HepG2 (cell line): ENCODE measurements at regions not wholly inside any gene's neighbourhood (a gene's known extent, or its start where the extent isn't known, plus 50 kb on each side); places are given as distances from the start of the nearest gene placed in this dataset.

Experiments
- ATAC-seq: fragments of 200-7000 bp; cut with Tn5 transposase; 3 replicates; pipeline ENCODE4 v1.9.1; 2020; ENCODE audit warnings: mild to moderate bottlenecking, moderate library complexity
- BruUV-seq: library from RNA; stranded (reverse); fragments of 400-500 nt; replicated peaks from 2 replicates; lab custom pipeline; 2021; lab: Mats Ljungman, UMichigan
- CTCF ChIA-PET: fragments of 300-600 bp; formaldehyde crosslinking; extraction: SDS; loops from one replicate; lab custom pipeline; 2021; ENCODE audit warnings: low total read pairs, inconsistent platforms, low intra/inter-chr PET ratio; lab: Yijun Ruan, JAX
- POLR2A ChIA-PET: fragments of 350-600 bp; sonication (Branson Sonifier 250); formaldehyde crosslinking; loops from one replicate; lab custom pipeline; 2020; ENCODE audit warnings: antibody characterized with exemption, inconsistent platforms; lab: Yijun Ruan, JAX
- DNase-seq: peaks from one replicate; pipeline ENCODE4 v3.0.0-alpha.2; 2015; ENCODE audit warnings: low spot score
- FAIRE-seq: peaks from 3 replicates; lab custom pipeline; 2011; peaks lifted over from hg19 to GRCh38; lab: Jason Lieb, UNC
- H2AFZ ChIP-seq: one replicate; pipeline ENCODE4 v1.6.1; 2011; ENCODE audit warnings: low read length, inconsistent platforms
- H3K27ac ChIP-seq: fragments of 300-600 bp; 3 replicates; pipeline ENCODE4 v1.8.0; 2011; ENCODE audit warnings: mixed run types, mild to moderate bottlenecking, mixed read lengths, low read length, inconsistent platforms; ENCODE audit not compliant: insufficient read depth; ENCODE audit errors: extremely low read length
- H3K27me3 ChIP-seq, 2 experiments: fragments of 200-600 bp in 1 of 2; 2 replicates in 1 of 2; 3 replicates in 1 of 2; pipeline versions ENCODE4 v1.6.0 to v1.8.0; 2011; ENCODE audit warnings: low read length in 2 of 2, mild to moderate bottlenecking in 2 of 2, moderate library complexity in 2 of 2, inconsistent platforms in 1 of 2; ENCODE audit not compliant: insufficient read depth in 2 of 2, control insufficient read depth in 1 of 2
- H3K36me3 ChIP-seq, 2 experiments: fragments of 200-600 bp in 1 of 2; replicated peaks in 1 of 2; 2 replicates in 1 of 2; 3 replicates in 1 of 2; pipeline versions ENCODE4 v1.5.1 to v1.8.0; 2011; ENCODE audit warnings: low read length in 2 of 2, inconsistent platforms in 1 of 2; ENCODE audit not compliant: insufficient read depth in 2 of 2, control insufficient read depth in 1 of 2
- H3K4me1 ChIP-seq: 2 replicates; pipeline ENCODE4 v1.5.1; 2012; ENCODE audit warnings: low read length, inconsistent platforms; ENCODE audit not compliant: insufficient read depth
- H3K4me2 ChIP-seq: 2 replicates; pipeline ENCODE4 v1.6.0; 2011; ENCODE audit warnings: low read depth, low read length, inconsistent platforms
- H3K4me3 ChIP-seq, 3 experiments: fragments of 200-600 bp in 1 of 3; sonication (generic), shearing (Covaris generic) in 1 of 3; replicated peaks in 1 of 3; 2 replicates each; pipeline ENCODE4 v1.5.1; 2011 to 2016; ENCODE audit warnings: low read length in 3 of 3, inconsistent platforms in 2 of 3, low read depth in 2 of 3, mild to moderate bottlenecking in 2 of 3, control low read depth in 1 of 3, mixed read lengths in 1 of 3; ENCODE audit not compliant: insufficient read depth in 1 of 3
- H3K79me2 ChIP-seq: one replicate; pipeline ENCODE4 v1.6.1; 2011; ENCODE audit warnings: low read length, inconsistent platforms; ENCODE audit not compliant: insufficient read depth
- H3K9ac ChIP-seq: 2 replicates; pipeline ENCODE4 v1.6.0; 2011; ENCODE audit warnings: mild to moderate bottlenecking, low read depth, low read length, inconsistent platforms; ENCODE audit not compliant: insufficient read depth
- H3K9me3 ChIP-seq: 2 replicates; pipeline ENCODE4 v1.5.1; 2012; ENCODE audit warnings: mild to moderate bottlenecking, low read length
- H4K20me1 ChIP-seq: 2 replicates; pipeline ENCODE4 v1.6.0; 2011; ENCODE audit warnings: inconsistent platforms, mild to moderate bottlenecking, low read length, moderate library complexity; ENCODE audit not compliant: insufficient read depth
- ARNT ChIP-seq: fragments of 450-650 bp; IDR thresholded peaks from 2 replicates; pipeline ENCODE4 v1.6.1; 2017
- FOXP1 ChIP-seq, 2 experiments: fragments of 450-650 bp in 1 of 2; IDR thresholded peaks; 2 replicates each; pipeline ENCODE4 v1.6.1; 2017 to 2018; ENCODE audit warnings: antibody characterized with exemption in 1 of 2
- MED1 ChIP-seq: sonication (generic); formaldehyde crosslinking; IDR thresholded peaks from 2 replicates; pipeline ENCODE4 v1.4.0; 2020; ENCODE audit warnings: missing genetic modification reagents
- MED13 ChIP-seq: sonication (generic); formaldehyde crosslinking; IDR thresholded peaks from 2 replicates; pipeline ENCODE4 v1.5.0; 2020; ENCODE audit warnings: missing genetic modification reagents
- PCBP2 ChIP-seq: fragments of 200-400 bp; formaldehyde crosslinking; optimal IDR thresholded peaks from 2 replicates; pipeline ENCODE3; 2018; ENCODE audit warnings: low read length, low read depth; ENCODE audit not compliant: poor library complexity, severe bottlenecking
- SRSF1 ChIP-seq: fragments of 200-400 bp; formaldehyde crosslinking; optimal IDR thresholded peaks from 2 replicates; pipeline ENCODE3; 2017; ENCODE audit warnings: mild to moderate bottlenecking, low read depth, low read length, moderate library complexity
- ZIK1 ChIP-seq: sonication (generic); formaldehyde crosslinking; IDR thresholded peaks from 2 replicates; pipeline ENCODE4 v1.5.0; 2020; ENCODE audit warnings: mild to moderate bottlenecking, low read depth, missing genetic modification reagents, borderline replicate concordance
- ZNF451 ChIP-seq: sonication (generic); formaldehyde crosslinking; IDR thresholded peaks from 2 replicates; pipeline ENCODE4 v1.5.0; 2020; ENCODE audit warnings: mild to moderate bottlenecking, missing genetic modification reagents
- ZNF468 ChIP-seq: sonication (generic); formaldehyde crosslinking; IDR thresholded peaks from 2 replicates; pipeline ENCODE4 v1.8.0; 2022; ENCODE audit warnings: mild to moderate bottlenecking, moderate library complexity, missing genetic modification reagents
- ZNF839 ChIP-seq: sonication (generic); formaldehyde crosslinking; IDR thresholded peaks from 2 replicates; pipeline ENCODE4 v1.4.0; 2020; ENCODE audit warnings: missing genetic modification reagents, mild to moderate bottlenecking, borderline replicate concordance
- ZNF850 ChIP-seq: sonication (generic); formaldehyde crosslinking; conservative IDR thresholded peaks from 2 replicates; pipeline ENCODE4 v1.9.0; 2021; ENCODE audit warnings: mild to moderate bottlenecking, missing genetic modification reagents
- WGBS: methylation state at CpG from one replicate; pipeline ENCODE4 v1.1.6; 2017; ENCODE audit warnings: low lambda C conversion rate; 5-methylcytosine and 5-hydroxymethylcytosine counted together
- in situ Hi-C: cut with HindIII; loops from 2 replicates; pipeline ENCODE4 v1.10.0; 2017; ENCODE audit warnings: low pct_unique_long_range_greater_than_20kb; ENCODE audit not compliant: extremely low pct_ligation_motif_present
- intact Hi-C: fragments of 100-400 bp; cut with micrococcal nuclease; formaldehyde crosslinking; loops from one replicate; pipeline ENCODE4 v1.10.0; 2022; ENCODE audit not compliant: unreplicated experiment
- TF ChIP-seq, protein P1 (sequence below): sonication (generic); formaldehyde crosslinking; IDR thresholded peaks from 2 replicates; pipeline ENCODE4 v1.4.0; 2020; ENCODE audit warnings: mild to moderate bottlenecking, low read depth, missing genetic modification reagents
- TF ChIP-seq, protein P2 (sequence below): sonication (generic); formaldehyde crosslinking; IDR thresholded peaks from 2 replicates; pipeline ENCODE4 v1.4.0; 2020; ENCODE audit warnings: missing genetic modification reagents
- TF ChIP-seq, protein P3 (sequence below): sonication (generic); formaldehyde crosslinking; IDR thresholded peaks from 2 replicates; pipeline ENCODE4 v1.4.0; 2020; ENCODE audit warnings: missing genetic modification reagents
- TF ChIP-seq, protein P4 (sequence below): sonication (generic); formaldehyde crosslinking; IDR thresholded peaks from 2 replicates; pipeline ENCODE4 v1.4.0; 2020; ENCODE audit warnings: missing genetic modification reagents
- TF ChIP-seq, protein P5 (sequence below): sonication (generic); formaldehyde crosslinking; IDR thresholded peaks from 2 replicates; pipeline ENCODE4 v1.9.0; 2022; ENCODE audit warnings: low read depth, missing genetic modification reagents

DNA sequence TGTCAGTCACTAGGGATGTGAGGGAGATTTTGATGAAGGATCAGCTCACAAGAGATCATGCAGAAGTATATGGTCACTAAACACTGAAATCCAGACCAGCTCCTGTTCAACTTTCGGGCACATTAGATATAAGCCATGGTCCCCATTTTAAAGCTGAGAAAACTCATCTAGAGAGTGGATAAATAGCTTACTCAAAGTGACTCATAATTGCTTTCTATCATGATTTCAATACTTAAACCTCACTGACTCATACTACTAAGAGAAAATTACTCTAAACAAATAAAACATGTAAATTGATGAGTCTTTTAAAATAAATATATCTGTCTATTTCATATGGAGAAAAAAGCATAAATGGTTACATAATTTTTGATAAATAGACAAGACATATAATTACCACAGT lies 567.7 kb downstream of the TLR4 start:
- FAIRE-seq (no peak), DNase-seq (no peak), ATAC-seq (no peak)
- in situ Hi-C loops (no loop called here), intact Hi-C loops (no loop called here)
- ChIA-PET POLR2A (no interaction called here), CTCF (no interaction called here)
- H4K20me1 ChIP-seq: no peaks in the 10 kb centered on the region
- no peak overlapping the region for H2AFZ ChIP-seq
- H3K4me2 ChIP-seq: no peak overlapping the region
- no peak overlapping the region for H3K27ac ChIP-seq
- H3K9ac ChIP-seq: no peak overlapping the region
- BruUV-seq: no TSS peak
- 0% methylated on average over 1 of the region's 1 CpG for WGBS
- H3K4me1 ChIP-seq: no peaks in the 10 kb centered on the region
- H3K9me3 ChIP-seq: peaks cover 87% of the 10 kb centered on the region
- no peaks in the 10 kb centered on the region for H3K79me2 ChIP-seq
- H3K4me3 ChIP-seq: no peak overlapping the region
- H3K27me3 ChIP-seq: no peaks in the 10 kb centered on the region
- no peaks in the 10 kb centered on the region for H3K36me3 ChIP-seq
- no peak for TF ChIP-seq PCBP2
- TF ChIP-seq ZNF451 (CRISPR knock-in tag): no peak
- TF ChIP-seq, protein P1, sequence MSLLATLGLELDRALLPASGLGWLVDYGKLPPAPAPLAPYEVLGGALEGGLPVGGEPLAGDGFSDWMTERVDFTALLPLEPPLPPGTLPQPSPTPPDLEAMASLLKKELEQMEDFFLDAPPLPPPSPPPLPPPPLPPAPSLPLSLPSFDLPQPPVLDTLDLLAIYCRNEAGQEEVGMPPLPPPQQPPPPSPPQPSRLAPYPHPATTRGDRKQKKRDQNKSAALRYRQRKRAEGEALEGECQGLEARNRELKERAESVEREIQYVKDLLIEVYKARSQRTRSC: no peak
- TF ChIP-seq MED1 (CRISPR knock-in tag): no peak
- TF ChIP-seq, protein P2, sequence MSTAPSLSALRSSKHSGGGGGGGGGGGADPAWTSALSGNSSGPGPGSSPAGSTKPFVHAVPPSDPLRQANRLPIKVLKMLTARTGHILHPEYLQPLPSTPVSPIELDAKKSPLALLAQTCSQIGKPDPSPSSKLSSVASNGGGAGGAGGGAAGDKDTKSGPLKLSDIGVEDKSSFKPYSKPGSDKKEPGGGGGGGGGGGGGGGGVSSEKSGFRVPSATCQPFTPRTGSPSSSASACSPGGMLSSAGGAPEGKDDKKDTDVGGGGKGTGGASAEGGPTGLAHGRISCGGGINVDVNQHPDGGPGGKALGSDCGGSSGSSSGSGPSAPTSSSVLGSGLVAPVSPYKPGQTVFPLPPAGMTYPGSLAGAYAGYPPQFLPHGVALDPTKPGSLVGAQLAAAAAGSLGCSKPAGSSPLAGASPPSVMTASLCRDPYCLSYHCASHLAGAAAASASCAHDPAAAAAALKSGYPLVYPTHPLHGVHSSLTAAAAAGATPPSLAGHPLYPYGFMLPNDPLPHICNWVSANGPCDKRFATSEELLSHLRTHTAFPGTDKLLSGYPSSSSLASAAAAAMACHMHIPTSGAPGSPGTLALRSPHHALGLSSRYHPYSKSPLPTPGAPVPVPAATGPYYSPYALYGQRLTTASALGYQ: no peak
- no peak for TF ChIP-seq ZIK1 (CRISPR knock-in tag)
- TF ChIP-seq, protein P3, sequence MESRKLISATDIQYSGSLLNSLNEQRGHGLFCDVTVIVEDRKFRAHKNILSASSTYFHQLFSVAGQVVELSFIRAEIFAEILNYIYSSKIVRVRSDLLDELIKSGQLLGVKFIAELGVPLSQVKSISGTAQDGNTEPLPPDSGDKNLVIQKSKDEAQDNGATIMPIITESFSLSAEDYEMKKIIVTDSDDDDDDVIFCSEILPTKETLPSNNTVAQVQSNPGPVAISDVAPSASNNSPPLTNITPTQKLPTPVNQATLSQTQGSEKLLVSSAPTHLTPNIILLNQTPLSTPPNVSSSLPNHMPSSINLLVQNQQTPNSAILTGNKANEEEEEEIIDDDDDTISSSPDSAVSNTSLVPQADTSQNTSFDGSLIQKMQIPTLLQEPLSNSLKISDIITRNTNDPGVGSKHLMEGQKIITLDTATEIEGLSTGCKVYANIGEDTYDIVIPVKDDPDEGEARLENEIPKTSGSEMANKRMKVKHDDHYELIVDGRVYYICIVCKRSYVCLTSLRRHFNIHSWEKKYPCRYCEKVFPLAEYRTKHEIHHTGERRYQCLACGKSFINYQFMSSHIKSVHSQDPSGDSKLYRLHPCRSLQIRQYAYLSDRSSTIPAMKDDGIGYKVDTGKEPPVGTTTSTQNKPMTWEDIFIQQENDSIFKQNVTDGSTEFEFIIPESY: no peak
- TF ChIP-seq ZNF839 (CRISPR knock-in tag): no peak
- no peak for TF ChIP-seq ZNF468 (CRISPR knock-in tag)
- TF ChIP-seq FOXP1 (IDR thresholded peaks at IDR 0.05): no peak
- TF ChIP-seq FOXP1 (CRISPR knock-in tag; IDR thresholded peaks at IDR 0.05): no peak
- TF ChIP-seq, protein P4, sequence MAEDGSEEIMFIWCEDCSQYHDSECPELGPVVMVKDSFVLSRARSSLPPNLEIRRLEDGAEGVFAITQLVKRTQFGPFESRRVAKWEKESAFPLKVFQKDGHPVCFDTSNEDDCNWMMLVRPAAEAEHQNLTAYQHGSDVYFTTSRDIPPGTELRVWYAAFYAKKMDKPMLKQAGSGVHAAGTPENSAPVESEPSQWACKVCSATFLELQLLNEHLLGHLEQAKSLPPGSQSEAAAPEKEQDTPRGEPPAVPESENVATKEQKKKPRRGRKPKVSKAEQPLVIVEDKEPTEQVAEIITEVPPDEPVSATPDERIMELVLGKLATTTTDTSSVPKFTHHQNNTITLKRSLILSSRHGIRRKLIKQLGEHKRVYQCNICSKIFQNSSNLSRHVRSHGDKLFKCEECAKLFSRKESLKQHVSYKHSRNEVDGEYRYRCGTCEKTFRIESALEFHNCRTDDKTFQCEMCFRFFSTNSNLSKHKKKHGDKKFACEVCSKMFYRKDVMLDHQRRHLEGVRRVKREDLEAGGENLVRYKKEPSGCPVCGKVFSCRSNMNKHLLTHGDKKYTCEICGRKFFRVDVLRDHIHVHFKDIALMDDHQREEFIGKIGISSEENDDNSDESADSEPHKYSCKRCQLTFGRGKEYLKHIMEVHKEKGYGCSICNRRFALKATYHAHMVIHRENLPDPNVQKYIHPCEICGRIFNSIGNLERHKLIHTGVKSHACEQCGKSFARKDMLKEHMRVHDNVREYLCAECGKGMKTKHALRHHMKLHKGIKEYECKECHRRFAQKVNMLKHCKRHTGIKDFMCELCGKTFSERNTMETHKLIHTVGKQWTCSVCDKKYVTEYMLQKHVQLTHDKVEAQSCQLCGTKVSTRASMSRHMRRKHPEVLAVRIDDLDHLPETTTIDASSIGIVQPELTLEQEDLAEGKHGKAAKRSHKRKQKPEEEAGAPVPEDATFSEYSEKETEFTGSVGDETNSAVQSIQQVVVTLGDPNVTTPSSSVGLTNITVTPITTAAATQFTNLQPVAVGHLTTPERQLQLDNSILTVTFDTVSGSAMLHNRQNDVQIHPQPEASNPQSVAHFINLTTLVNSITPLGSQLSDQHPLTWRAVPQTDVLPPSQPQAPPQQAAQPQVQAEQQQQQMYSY: no peak
- TF ChIP-seq, protein P5, sequence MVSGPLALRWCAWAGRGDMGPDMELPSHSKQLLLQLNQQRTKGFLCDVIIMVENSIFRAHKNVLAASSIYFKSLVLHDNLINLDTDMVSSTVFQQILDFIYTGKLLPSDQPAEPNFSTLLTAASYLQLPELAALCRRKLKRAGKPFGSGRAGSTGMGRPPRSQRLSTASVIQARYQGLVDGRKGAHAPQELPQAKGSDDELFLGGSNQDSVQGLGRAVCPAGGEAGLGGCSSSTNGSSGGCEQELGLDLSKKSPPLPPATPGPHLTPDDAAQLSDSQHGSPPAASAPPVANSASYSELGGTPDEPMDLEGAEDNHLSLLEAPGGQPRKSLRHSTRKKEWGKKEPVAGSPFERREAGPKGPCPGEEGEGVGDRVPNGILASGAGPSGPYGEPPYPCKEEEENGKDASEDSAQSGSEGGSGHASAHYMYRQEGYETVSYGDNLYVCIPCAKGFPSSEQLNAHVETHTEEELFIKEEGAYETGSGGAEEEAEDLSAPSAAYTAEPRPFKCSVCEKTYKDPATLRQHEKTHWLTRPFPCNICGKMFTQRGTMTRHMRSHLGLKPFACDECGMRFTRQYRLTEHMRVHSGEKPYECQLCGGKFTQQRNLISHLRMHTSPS (CRISPR knock-in tag): no peak
- no peak for TF ChIP-seq ZNF850 (CRISPR knock-in tag)
- no peak for TF ChIP-seq ARNT
- no peak for TF ChIP-seq MED13 (CRISPR knock-in tag)
- no peak for TF ChIP-seq SRSF1
